ENCODE measurements at regions not wholly inside any gene's neighbourhood (a gene's known extent, or its start where the extent isn't known, plus 50 kb on each side); places are given as distances from the start of the nearest gene placed in this dataset.

DNA sequence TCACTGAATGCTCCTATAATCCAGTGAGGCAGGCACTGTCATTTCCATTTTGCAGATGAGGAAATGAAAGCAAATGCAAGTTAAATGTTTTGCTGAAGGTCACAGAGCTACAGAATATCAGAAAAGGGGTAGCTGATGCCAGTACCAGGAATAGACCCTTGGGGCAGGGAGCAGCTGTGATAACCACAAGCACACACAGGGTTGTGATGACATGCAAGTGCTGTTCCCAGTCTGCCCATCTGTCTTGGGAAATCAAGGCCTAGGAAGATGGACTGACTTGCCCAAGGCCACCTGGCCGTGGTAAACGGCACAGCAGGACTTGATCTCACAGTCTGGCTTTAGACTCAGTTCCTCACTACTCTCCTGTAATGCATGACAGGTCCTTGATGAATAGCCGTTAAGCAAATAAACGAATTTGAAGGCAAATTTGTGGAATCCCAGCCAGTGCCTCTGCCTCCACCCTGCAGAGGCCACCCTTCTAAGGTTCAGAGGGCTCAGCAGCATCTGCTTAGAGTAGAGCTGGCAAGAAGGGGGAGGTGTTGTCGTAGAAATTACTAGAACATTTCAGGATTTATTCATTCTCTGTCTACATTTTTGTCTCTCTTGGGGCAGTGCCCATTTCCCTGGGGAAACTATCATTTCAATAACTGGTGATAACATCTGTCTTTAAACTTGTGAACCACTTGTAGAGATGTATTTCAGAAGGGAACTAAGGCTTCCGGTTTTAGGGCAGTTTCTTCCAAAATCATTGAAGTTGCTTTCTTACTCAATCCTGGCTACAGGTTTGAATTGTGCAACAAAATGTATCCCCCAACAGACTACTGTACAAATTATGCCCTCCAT, 53.2 kb upstream of the MRPS6 start:
- TF ChIP-seq, protein P1, sequence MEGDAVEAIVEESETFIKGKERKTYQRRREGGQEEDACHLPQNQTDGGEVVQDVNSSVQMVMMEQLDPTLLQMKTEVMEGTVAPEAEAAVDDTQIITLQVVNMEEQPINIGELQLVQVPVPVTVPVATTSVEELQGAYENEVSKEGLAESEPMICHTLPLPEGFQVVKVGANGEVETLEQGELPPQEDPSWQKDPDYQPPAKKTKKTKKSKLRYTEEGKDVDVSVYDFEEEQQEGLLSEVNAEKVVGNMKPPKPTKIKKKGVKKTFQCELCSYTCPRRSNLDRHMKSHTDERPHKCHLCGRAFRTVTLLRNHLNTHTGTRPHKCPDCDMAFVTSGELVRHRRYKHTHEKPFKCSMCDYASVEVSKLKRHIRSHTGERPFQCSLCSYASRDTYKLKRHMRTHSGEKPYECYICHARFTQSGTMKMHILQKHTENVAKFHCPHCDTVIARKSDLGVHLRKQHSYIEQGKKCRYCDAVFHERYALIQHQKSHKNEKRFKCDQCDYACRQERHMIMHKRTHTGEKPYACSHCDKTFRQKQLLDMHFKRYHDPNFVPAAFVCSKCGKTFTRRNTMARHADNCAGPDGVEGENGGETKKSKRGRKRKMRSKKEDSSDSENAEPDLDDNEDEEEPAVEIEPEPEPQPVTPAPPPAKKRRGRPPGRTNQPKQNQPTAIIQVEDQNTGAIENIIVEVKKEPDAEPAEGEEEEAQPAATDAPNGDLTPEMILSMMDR (IDR thresholded peaks at IDR 0.05), result no peak
- TF ChIP-seq POLR2A (IDR thresholded peaks at IDR 0.05), result no peak

All from right lobe of liver (tissue), 4 donors.